ENCODE measurements at regions not wholly inside any gene's neighbourhood (a gene's known extent, or its start where the extent isn't known, plus 50 kb on each side); places are given as distances from the start of the nearest gene placed in this dataset.

DNA sequence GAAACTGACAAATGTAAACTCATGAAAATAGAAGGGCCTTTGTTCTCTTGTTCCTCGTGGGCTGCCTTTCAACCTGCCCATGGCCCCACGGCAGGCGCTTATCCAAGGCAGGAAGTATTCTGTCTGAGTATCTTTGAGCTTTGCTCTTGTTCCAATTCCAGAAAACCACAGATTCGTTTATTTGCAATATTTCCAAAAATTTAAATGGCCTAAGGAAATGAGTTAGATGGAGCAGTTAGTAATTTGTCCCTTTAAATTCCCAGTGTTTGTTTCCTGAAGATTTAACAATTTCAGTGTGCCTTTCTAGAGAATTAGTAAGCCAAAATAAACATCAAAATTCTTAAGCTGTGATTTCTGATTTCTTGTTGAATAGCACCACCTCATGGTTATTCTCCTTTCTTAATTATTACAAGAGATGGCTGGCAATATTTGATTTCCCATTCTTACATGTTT, 299.4 kb upstream of the RASA1 start:
- H3K36me3 ChIP-seq (ENCODE audit: control insufficient read depth in 2 of 2, extremely low read depth in 1 of 2, insufficient read depth in 2 of 2, low read length in 2 of 2): no peaks in the 10 kb centered on the region

DNA sequence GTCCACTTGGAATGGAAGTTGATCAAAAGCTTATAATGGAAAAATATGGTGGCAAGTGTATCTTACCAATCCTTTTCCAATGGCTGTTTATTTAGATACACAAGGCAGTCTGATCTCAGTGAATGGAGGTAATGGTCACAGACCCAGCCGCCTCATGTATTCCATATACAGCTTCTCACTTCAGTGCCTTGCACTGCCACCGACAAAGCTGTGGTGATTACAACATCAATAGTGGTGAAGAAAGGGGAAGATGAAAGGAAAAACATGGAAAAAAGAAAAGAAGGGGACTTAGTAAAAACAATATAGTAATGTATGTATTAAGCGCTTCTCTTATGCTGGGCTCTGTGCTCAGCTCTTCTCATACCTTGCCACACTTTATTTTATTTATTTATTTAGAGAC, 297.3 kb upstream of the RASA1 start:
- Histone ChIP-seq H3K4me3 (ENCODE audit: control insufficient read depth in 2 of 3, extremely low read depth in 1 of 3, insufficient read depth in 2 of 3, low read depth in 1 of 3, low read length in 3 of 3) (no peak overlapping the region), H3K27ac (ENCODE audit: control insufficient read depth, insufficient read depth, low read length) (no peak overlapping the region), H4K20me1 (ENCODE audit: control insufficient read depth, extremely low read depth, insufficient read depth, low read length) (no peaks in the 10 kb centered on the region), H2AFZ (ENCODE audit: control insufficient read depth, low read length) (no peak overlapping the region), H3K36me3 (ENCODE audit: control insufficient read depth in 2 of 2, extremely low read depth in 1 of 2, insufficient read depth in 2 of 2, low read length in 2 of 2) (no peaks in the 10 kb centered on the region), H3K79me2 (ENCODE audit: control insufficient read depth, insufficient read depth, low read length) (no peaks in the 10 kb centered on the region), H3K9me1 (ENCODE audit: control insufficient read depth, extremely low read depth, insufficient read depth, low read length) (no peaks in the 10 kb centered on the region), H3K4me1 (ENCODE audit: control insufficient read depth, extremely low read depth, insufficient read depth, low read length) (peaks cover 2% of the 10 kb centered on the region), H3K9me3 (ENCODE audit: control insufficient read depth, low read depth, low read length) (no peaks in the 10 kb centered on the region), H3K9ac (ENCODE audit: control insufficient read depth, extremely low read depth, insufficient read depth, low read length) (no peak overlapping the region), H3K4me2 (ENCODE audit: control insufficient read depth, extremely low read depth, insufficient read depth, low read depth, low read length) (no peak overlapping the region), H3K27me3 (ENCODE audit: control insufficient read depth, extremely low read depth, insufficient read depth, low read length) (no peaks in the 10 kb centered on the region)
- no peak for FAIRE-seq
- dilution Hi-C loops (cut with MboI; ENCODE audit: extremely low pct_ligation_motif_present, low sequenced_read_pairs): no loop called here
- no peak for DNase-seq (ENCODE audit: low read depth, low spot score)
- TF ChIP-seq, protein P1, sequence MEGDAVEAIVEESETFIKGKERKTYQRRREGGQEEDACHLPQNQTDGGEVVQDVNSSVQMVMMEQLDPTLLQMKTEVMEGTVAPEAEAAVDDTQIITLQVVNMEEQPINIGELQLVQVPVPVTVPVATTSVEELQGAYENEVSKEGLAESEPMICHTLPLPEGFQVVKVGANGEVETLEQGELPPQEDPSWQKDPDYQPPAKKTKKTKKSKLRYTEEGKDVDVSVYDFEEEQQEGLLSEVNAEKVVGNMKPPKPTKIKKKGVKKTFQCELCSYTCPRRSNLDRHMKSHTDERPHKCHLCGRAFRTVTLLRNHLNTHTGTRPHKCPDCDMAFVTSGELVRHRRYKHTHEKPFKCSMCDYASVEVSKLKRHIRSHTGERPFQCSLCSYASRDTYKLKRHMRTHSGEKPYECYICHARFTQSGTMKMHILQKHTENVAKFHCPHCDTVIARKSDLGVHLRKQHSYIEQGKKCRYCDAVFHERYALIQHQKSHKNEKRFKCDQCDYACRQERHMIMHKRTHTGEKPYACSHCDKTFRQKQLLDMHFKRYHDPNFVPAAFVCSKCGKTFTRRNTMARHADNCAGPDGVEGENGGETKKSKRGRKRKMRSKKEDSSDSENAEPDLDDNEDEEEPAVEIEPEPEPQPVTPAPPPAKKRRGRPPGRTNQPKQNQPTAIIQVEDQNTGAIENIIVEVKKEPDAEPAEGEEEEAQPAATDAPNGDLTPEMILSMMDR (optimal IDR thresholded peaks at IDR 0.05 in 1 of 3, IDR thresholded peaks at IDR 0.05 in 1 of 3, conservative IDR thresholded peaks at IDR 0.05 in 1 of 3; ENCODE audit: extremely low read depth in 1 of 3, insufficient read depth in 2 of 3, low read length in 3 of 3): no peak
- TF ChIP-seq EZH2 (IDR thresholded peaks at IDR 0.05; ENCODE audit: low read length): no peak

More for the DNA sequence above, 299.4 kb upstream of the RASA1 start:
- FAIRE-seq (no peak), DNase-seq (ENCODE audit: low read depth, low spot score) (no peak)
- Histone ChIP-seq H3K9me3 (ENCODE audit: control insufficient read depth, low read depth, low read length) (no peaks in the 10 kb centered on the region), H4K20me1 (ENCODE audit: control insufficient read depth, extremely low read depth, insufficient read depth, low read length) (no peaks in the 10 kb centered on the region), H3K4me3 (ENCODE audit: control insufficient read depth in 2 of 3, extremely low read depth in 1 of 3, insufficient read depth in 2 of 3, low read depth in 1 of 3, low read length in 3 of 3) (no peak overlapping the region), H3K27me3 (ENCODE audit: control insufficient read depth, extremely low read depth, insufficient read depth, low read length) (no peaks in the 10 kb centered on the region), H2AFZ (ENCODE audit: control insufficient read depth, low read length) (peak overlapping the region; percentile 32), H3K4me1 (ENCODE audit: control insufficient read depth, extremely low read depth, insufficient read depth, low read length) (peaks cover 2% of the 10 kb centered on the region), H3K9ac (ENCODE audit: control insufficient read depth, extremely low read depth, insufficient read depth, low read length) (no peak overlapping the region), H3K79me2 (ENCODE audit: control insufficient read depth, insufficient read depth, low read length) (no peaks in the 10 kb centered on the region), H3K4me2 (ENCODE audit: control insufficient read depth, extremely low read depth, insufficient read depth, low read depth, low read length) (no peak overlapping the region), H3K27ac (ENCODE audit: control insufficient read depth, insufficient read depth, low read length) (no peak overlapping the region), H3K9me1 (ENCODE audit: control insufficient read depth, extremely low read depth, insufficient read depth, low read length) (no peaks in the 10 kb centered on the region)
- TF ChIP-seq, protein P1 (optimal IDR thresholded peaks at IDR 0.05 in 1 of 3, IDR thresholded peaks at IDR 0.05 in 1 of 3, conservative IDR thresholded peaks at IDR 0.05 in 1 of 3; ENCODE audit: extremely low read depth in 1 of 3, insufficient read depth in 2 of 3, low read length in 3 of 3): no peak
- TF ChIP-seq EZH2 (IDR thresholded peaks at IDR 0.05; ENCODE audit: low read length): no peak
- dilution Hi-C loops (cut with MboI; ENCODE audit: extremely low pct_ligation_motif_present, low sequenced_read_pairs): no loop called here
